Spleen (tissue), 11 donors: ENCODE measurements at regions not wholly inside any gene's neighbourhood (a gene's known extent, or its start where the extent isn't known, plus 50 kb on each side); places are given as distances from the start of the nearest gene placed in this dataset.

ENCODE experiments used
- DNase-seq: peaks from one replicate; pipeline ENCODE4 v3.0.0-alpha.2; 2020
- H3K27ac ChIP-seq, 8 donors: fragments of 200-600 bp; sonication (generic) in 7 of 8; 1 replicate in 4 of 8; 2 replicates in 4 of 8; pipeline versions ENCODE4 v1.5.0 to v1.8.0; 2016 to 2021; ENCODE audit warnings: inconsistent platforms in 4 of 8, mild to moderate bottlenecking in 4 of 8, moderate library complexity in 1 of 8
- H3K27me3 ChIP-seq, 7 donors: fragments of 200-600 bp; sonication (generic) in 6 of 7; replicated peaks in 1 of 7; 1 replicate in 4 of 7; 2 replicates in 3 of 7; pipeline versions ENCODE4 v1.5.0 to v1.8.0; 2016 to 2021; ENCODE audit warnings: inconsistent platforms in 3 of 7, mild to moderate bottlenecking in 1 of 7
- H3K36me3 ChIP-seq, 6 donors: fragments of 200-600 bp; sonication (generic) in 5 of 6; 1 replicate in 4 of 6; 2 replicates in 2 of 6; pipeline versions ENCODE4 v1.5.0 to v1.8.0; 2016 to 2021; ENCODE audit warnings: inconsistent platforms in 2 of 6
- H3K4me1 ChIP-seq, 6 donors: fragments of 200-600 bp; sonication (generic) in 5 of 6; 1 replicate in 3 of 6; 2 replicates in 3 of 6; pipeline versions ENCODE4 v1.5.0 to v1.8.0; 2016 to 2021; ENCODE audit warnings: inconsistent platforms in 3 of 6
- H3K4me3 ChIP-seq, 8 donors: fragments of 200-600 bp; sonication (generic) in 7 of 8; 1 replicate in 4 of 8; 2 replicates in 4 of 8; pipeline versions ENCODE4 v1.5.0 to v1.8.0; 2016 to 2021; ENCODE audit warnings: inconsistent platforms in 4 of 8, mild to moderate bottlenecking in 4 of 8, moderate library complexity in 2 of 8
- H3K9me3 ChIP-seq, 8 donors: fragments of 200-600 bp; sonication (generic) in 7 of 8; 1 replicate in 4 of 8; 2 replicates in 4 of 8; pipeline versions ENCODE4 v1.5.0 to v1.8.0; 2016 to 2021; ENCODE audit warnings: inconsistent platforms in 4 of 8
- CTCF ChIP-seq, 11 experiments: fragments of 200-600 bp in 7 of 11; fragments of 450-650 bp in 4 of 11; sonication (generic) in 4 of 11; IDR thresholded peaks in 8 of 11; conservative IDR thresholded peaks in 3 of 11; 1 replicate in 7 of 11; 2 replicates in 4 of 11; pipeline versions ENCODE4 v1.4.0 to v1.8.0; 2016 to 2021; ENCODE audit warnings: antibody characterized with exemption in 11 of 11, inconsistent platforms in 4 of 11, mild to moderate bottlenecking in 1 of 11
- POLR2A ChIP-seq, 3 donors: fragments of 450-650 bp; IDR thresholded peaks; one replicate each; pipeline ENCODE4 v1.5.1; 2017; ENCODE audit warnings: antibody characterized with exemption in 3 of 3, mild to moderate bottlenecking in 1 of 3
- POLR2AphosphoS5 ChIP-seq, 3 donors: sonication (generic); formaldehyde crosslinking; IDR thresholded peaks; one replicate each; pipeline ENCODE4 v1.5.1; 2017; ENCODE audit warnings: antibody characterized with exemption in 3 of 3
- WGBS, 5 donors: extraction: QIAGEN DNeasy Blood & Tissue Kit in 3 of 5; methylation state at CpG; one replicate each; pipeline versions ENCODE4 v1.1.5 to v1.1.7; 2013 to 2018; 5-methylcytosine and 5-hydroxymethylcytosine counted together
- intact Hi-C: fragments of 100-400 bp; cut with DNase I; formaldehyde crosslinking; loops from one replicate; pipeline ENCODE4 v1.15.0; 2023; ENCODE audit warnings: low total_unique reads
- donor health status: healthy with polysubstance abuse.
- donor health status: DM: no; HTN: no; CAD: no; lungs with moderate emphysema.
- donor health status: DM: no; HTN: no; CAD: no.
- donor health status: Bipolar disorder and iron deficiency.
- donor health status: healthy.
- donor health status: DM: no; HTN: no; CAD: no.
- donor health status: DM: yes; HTN: yes; CAD: no.

GRCh38 chr5:145163876-145164275 is 671.3 kb downstream of the PRELID2 start:
- Histone ChIP-seq H3K36me3 (no peaks in the 10 kb centered on the region), H3K27ac (no peak overlapping the region), H3K9me3 (no peaks in the 10 kb centered on the region), H3K4me3 (no peak overlapping the region), H3K4me1 (no peaks in the 10 kb centered on the region), H3K27me3 (no peaks in the 10 kb centered on the region)
- no peak for DNase-seq
- WGBS, 5 donors, result 49 to 72% (median 63%) methylated on average over 3 of the region's 3 CpGs
- intact Hi-C loops, result no loop called here
- TF ChIP-seq POLR2A (IDR thresholded peaks at IDR 0.05), result no peak
- no peak for TF ChIP-seq CTCF (IDR thresholded peaks at IDR 0.05 in 8 of 11, conservative IDR thresholded peaks at IDR 0.05 in 3 of 11)
- TF ChIP-seq POLR2AphosphoS5 (IDR thresholded peaks at IDR 0.05), result no peak

GRCh38 chr5:145162626-145163025 is 672.5 kb downstream of the PRELID2 start:
- Histone ChIP-seq H3K27ac (no peak overlapping the region), H3K4me3 (no peak overlapping the region), H3K9me3 (no peaks in the 10 kb centered on the region), H3K27me3 (no peaks in the 10 kb centered on the region), H3K4me1 (no peaks in the 10 kb centered on the region), H3K36me3 (no peaks in the 10 kb centered on the region)
- TF ChIP-seq POLR2AphosphoS5 (IDR thresholded peaks at IDR 0.05) (no peak), CTCF (IDR thresholded peaks at IDR 0.05 in 8 of 11, conservative IDR thresholded peaks at IDR 0.05 in 3 of 11) (no peak), POLR2A (IDR thresholded peaks at IDR 0.05) (no peak)
- DNase-seq, result no peak
- intact Hi-C loops, result no loop called here

GRCh38 chr5:145161391-145161790 is 673.8 kb downstream of the PRELID2 start:
- Histone ChIP-seq H3K4me3 (no peak overlapping the region), H3K27me3 (no peaks in the 10 kb centered on the region), H3K27ac (no peak overlapping the region), H3K4me1 (no peaks in the 10 kb centered on the region), H3K36me3 (no peaks in the 10 kb centered on the region), H3K9me3 (no peaks in the 10 kb centered on the region)
- 71 to 78% (median 75%) methylated on average over 3 of the region's 3 CpGs for WGBS, 5 donors
- no peak for DNase-seq
- intact Hi-C loops, result no loop called here
- TF ChIP-seq CTCF (IDR thresholded peaks at IDR 0.05 in 8 of 11, conservative IDR thresholded peaks at IDR 0.05 in 3 of 11) (no peak), POLR2AphosphoS5 (IDR thresholded peaks at IDR 0.05) (no peak), POLR2A (IDR thresholded peaks at IDR 0.05) (no peak)

GRCh38 chr5:145160679-145161078 is 674.5 kb downstream of the PRELID2 start:
- H3K4me3 ChIP-seq, result no peak overlapping the region
- intact Hi-C loops, result no loop called here
- no peak overlapping the region for H3K27ac ChIP-seq
- DNase-seq, result no peak
- H3K36me3 ChIP-seq, result no peaks in the 10 kb centered on the region
- TF ChIP-seq POLR2A (IDR thresholded peaks at IDR 0.05), result no peak
- TF ChIP-seq CTCF (IDR thresholded peaks at IDR 0.05 in 8 of 11, conservative IDR thresholded peaks at IDR 0.05 in 3 of 11), result no peak
- TF ChIP-seq POLR2AphosphoS5 (IDR thresholded peaks at IDR 0.05), result no peak
- no peaks in the 10 kb centered on the region for H3K27me3 ChIP-seq
- H3K9me3 ChIP-seq, result no peaks in the 10 kb centered on the region
- 61 to 70% (median 65%) methylated on average over 4 of the region's 4 CpGs for WGBS, 5 donors
- H3K4me1 ChIP-seq, result no peaks in the 10 kb centered on the region
